ENCODE measurements at regions not wholly inside any gene's neighbourhood (a gene's known extent, or its start where the extent isn't known, plus 50 kb on each side); places are given as distances from the start of the nearest gene placed in this dataset.
"Not testable (repeated sequence)": the region's sequence is repeated elsewhere in the genome, so short reads cannot be mapped to it uniquely, and the experiment has no call there.

DNA sequence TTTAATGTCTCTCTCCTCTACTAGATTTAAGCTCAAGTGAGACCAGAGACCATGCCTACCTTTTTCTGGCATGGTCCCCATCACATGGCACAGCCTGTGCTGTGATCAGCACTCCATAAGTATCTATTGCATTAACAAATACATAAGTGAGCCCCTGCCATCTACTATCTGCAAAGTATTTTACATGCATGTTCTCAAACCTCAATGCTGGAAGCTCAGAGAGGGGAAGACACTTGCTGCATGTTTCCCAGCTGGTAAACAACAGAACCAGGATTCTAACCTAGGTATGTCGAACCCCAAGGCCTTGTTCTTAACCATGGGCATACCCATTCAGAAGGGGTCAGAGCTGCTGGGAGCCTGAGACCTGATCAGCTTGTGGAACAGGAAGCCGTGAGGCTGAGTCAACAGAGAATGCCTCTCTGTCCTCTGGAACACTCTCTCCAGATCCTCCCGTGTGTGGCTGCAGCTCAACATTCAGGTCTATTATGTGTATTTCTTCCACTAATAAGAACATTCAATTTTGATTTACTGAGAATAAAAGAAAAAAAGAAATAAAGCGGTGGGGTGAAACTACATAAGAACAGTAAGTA, 232.5 kb upstream of the MSX2 start:
- H4K20me1 ChIP-seq: no peaks in the 10 kb centered on the region
- no peak for TF ChIP-seq Cebpa-rat (IDR thresholded peaks at IDR 0.05)

GRCh38 chr5:174493530-174493929, 230.9 kb upstream of the MSX2 start:
- Histone ChIP-seq H3K9ac (no peak overlapping the region), H3K4me2 (no peak overlapping the region), H3K36me3 (no peaks in the 10 kb centered on the region; a peak in 1 of 22 replicates), H3K9me3 (replicated peaks in 1 of 11) (peaks cover 11 to 17% (median 14%) of the 10 kb centered on the region in 11 experiments), H3K4me1 (no peaks in the 10 kb centered on the region), H4K20me1 (no peaks in the 10 kb centered on the region), H3K27me3 (no peaks in the 10 kb centered on the region), H3K4me3 (no peak overlapping the region), H3K27ac (no peak overlapping the region)
- no peak for TF ChIP-seq Cebpa-rat (IDR thresholded peaks at IDR 0.05)

More for the DNA sequence above, 232.5 kb upstream of the MSX2 start:
- no peaks in the 10 kb centered on the region for H3K27me3 ChIP-seq
- H3K4me1 ChIP-seq: no peaks in the 10 kb centered on the region
- H3K4me3 ChIP-seq: no peak overlapping the region
- no peak overlapping the region for H3K9ac ChIP-seq
- H3K36me3 ChIP-seq: no peaks in the 10 kb centered on the region
- H3K9me3 ChIP-seq (replicated peaks in 1 of 11): no peaks in the 10 kb centered on the region
- no peak overlapping the region for H3K4me2 ChIP-seq
- H3K27ac ChIP-seq: no peak overlapping the region

- H3K4me3 ChIP-seq: not testable (repeated sequence)
Observed at GRCh38 chr5:174497939-174498338, 226.4 kb upstream of the MSX2 start.

GRCh38 chr5:174498575-174498974, 225.8 kb upstream of the MSX2 start:
- H3K27me3 ChIP-seq, H3K4me2 ChIP-seq, H3K4me1 ChIP-seq, H3K4me3 ChIP-seq, H4K20me1 ChIP-seq, H3K9ac ChIP-seq, H3K27ac ChIP-seq, H3K36me3 ChIP-seq: not testable (repeated sequence)
- peaks cover 20 to 38% (median 26%) of the 10 kb centered on the region in 11 experiments for H3K9me3 ChIP-seq (replicated peaks in 1 of 11)

More at GRCh38 chr5:174497939-174498338, 226.4 kb upstream of the MSX2 start:
- not testable (repeated sequence) for H3K4me2 ChIP-seq, H3K4me1 ChIP-seq, H4K20me1 ChIP-seq, H3K27ac ChIP-seq, H3K36me3 ChIP-seq, H3K27me3 ChIP-seq, H3K9ac ChIP-seq
- peaks cover 20 to 38% (median 26%) of the 10 kb centered on the region in 11 experiments for H3K9me3 ChIP-seq (replicated peaks in 1 of 11)

DNA sequence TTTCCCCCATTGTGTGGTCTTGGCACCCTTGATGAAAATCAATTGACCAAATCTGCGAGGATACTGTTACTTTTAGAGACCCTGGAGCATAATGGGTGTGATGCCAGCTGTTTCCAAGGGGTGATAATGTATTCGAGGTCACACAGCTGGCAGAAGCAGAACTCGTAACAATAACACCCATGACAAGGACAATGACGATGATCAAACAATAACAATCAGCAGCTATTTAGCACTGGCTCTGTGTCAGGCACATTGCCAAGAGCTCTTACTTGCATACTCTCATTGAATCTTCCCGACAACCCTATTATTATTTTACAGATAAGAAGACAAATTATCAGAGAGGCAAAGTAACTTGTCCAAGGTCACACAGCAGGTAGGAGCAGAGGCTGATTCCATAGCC, 223.7 kb upstream of the MSX2 start:
- Histone ChIP-seq H3K4me2 (no peak overlapping the region), H3K9me3 (replicated peaks in 1 of 11) (peaks cover 20 to 38% (median 26%) of the 10 kb centered on the region in 11 experiments), H3K4me1 (peaks cover 0 to 10% (median 0%) of the 10 kb centered on the region in 10 experiments; a peak in 1 of 20 replicates), H3K36me3 (no peaks in the 10 kb centered on the region; a peak in 1 of 22 replicates), H3K4me3 (no peak overlapping the region), H3K27ac (no peak overlapping the region), H3K27me3 (no peaks in the 10 kb centered on the region), H3K9ac (no peak overlapping the region), H4K20me1 (no peaks in the 10 kb centered on the region)
- no peak for TF ChIP-seq Cebpa-rat (IDR thresholded peaks at IDR 0.05)

DNA sequence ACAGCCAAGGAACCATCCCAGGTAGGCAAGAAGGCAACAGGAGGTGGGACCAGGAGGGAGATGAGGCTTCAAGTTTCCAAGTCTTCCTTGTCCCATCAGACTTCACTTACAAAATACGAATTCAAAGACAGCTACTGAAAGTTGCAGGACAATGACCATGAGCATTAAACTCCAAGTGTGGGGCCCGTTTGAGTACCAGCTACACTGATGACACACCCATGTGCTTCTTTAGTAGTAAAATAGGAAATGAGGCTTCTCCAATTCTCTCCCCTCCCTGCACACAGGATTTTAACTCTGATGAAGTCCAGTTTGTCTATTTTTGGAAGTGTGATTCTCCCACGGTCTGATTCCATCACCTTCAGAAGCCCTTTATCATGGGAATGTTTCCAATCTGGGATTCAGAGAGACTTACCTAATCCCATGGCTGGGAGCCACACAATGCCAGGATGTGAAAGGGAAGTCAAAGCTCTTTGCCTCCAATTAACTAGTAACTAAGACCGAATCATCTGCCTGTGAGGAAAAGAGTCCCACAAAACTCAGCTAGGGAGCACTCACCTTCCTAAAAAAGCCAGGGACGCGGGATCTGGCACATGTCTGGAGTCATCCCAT, 222.8 kb upstream of the MSX2 start:
- H3K27ac ChIP-seq: no peak overlapping the region
- TF ChIP-seq Cebpa-rat (IDR thresholded peaks at IDR 0.05): no peak
- H3K4me1 ChIP-seq: peaks cover 0 to 10% (median 0%) of the 10 kb centered on the region in 10 experiments; a peak in 1 of 20 replicates
- H3K36me3 ChIP-seq: no peaks in the 10 kb centered on the region; a peak in 1 of 22 replicates
- H3K9ac ChIP-seq: no peak overlapping the region
- no peaks in the 10 kb centered on the region for H3K27me3 ChIP-seq
- no peak overlapping the region for H3K4me3 ChIP-seq
- peaks cover 20 to 38% (median 26%) of the 10 kb centered on the region in 11 experiments for H3K9me3 ChIP-seq (replicated peaks in 1 of 11)
- no peak overlapping the region for H3K4me2 ChIP-seq
- no peaks in the 10 kb centered on the region for H4K20me1 ChIP-seq

DNA sequence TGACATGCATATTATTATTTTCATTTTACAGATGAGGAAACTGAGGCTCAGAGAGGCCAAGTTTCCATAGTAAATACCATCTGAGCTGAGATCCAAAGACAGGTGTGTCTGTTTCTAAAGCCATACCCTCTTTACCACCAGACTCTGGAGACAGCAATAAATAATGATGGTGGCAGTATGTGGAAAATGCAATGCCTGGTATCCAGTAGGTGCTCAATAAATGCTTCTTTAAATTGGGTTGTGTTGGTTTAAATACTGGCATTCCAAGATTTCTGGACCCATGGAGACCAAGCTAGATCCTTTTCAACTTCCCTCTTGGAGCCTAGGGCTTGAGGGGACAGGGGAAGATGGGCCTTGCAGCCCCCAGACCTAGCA, 221.3 kb upstream of the MSX2 start:
- Histone ChIP-seq H3K27me3 (no peaks in the 10 kb centered on the region), H3K4me1 (peaks cover 0 to 10% (median 0%) of the 10 kb centered on the region in 10 experiments; a peak in 1 of 20 replicates), H4K20me1 (no peaks in the 10 kb centered on the region), H3K9ac (no peak overlapping the region), H3K27ac (no peak overlapping the region), H3K4me2 (no peak overlapping the region), H3K36me3 (no peaks in the 10 kb centered on the region; a peak in 1 of 22 replicates), H3K9me3 (replicated peaks in 1 of 11) (peaks cover 12 to 28% (median 18%) of the 10 kb centered on the region in 11 experiments), H3K4me3 (no peak overlapping the region)
- no peak for TF ChIP-seq Cebpa-rat (IDR thresholded peaks at IDR 0.05)

GRCh38 chr5:174503461-174504265, 220.7 kb upstream of the MSX2 start:
- H4K20me1 ChIP-seq: no peaks in the 10 kb centered on the region
- H3K4me2 ChIP-seq: no peak overlapping the region
- H3K27ac ChIP-seq: no peak overlapping the region
- H3K4me1 ChIP-seq: peaks cover 0 to 10% (median 0%) of the 10 kb centered on the region in 10 experiments; a peak in 1 of 20 replicates
- TF ChIP-seq Cebpa-rat (IDR thresholded peaks at IDR 0.05): no peak
- peaks cover 7 to 22% (median 12%) of the 10 kb centered on the region in 11 experiments for H3K9me3 ChIP-seq (replicated peaks in 1 of 11)
- H3K4me3 ChIP-seq: no peak overlapping the region
- no peaks in the 10 kb centered on the region; a peak in 1 of 22 replicates for H3K36me3 ChIP-seq
- H3K9ac ChIP-seq: no peak overlapping the region
- H3K27me3 ChIP-seq: no peaks in the 10 kb centered on the region

DNA sequence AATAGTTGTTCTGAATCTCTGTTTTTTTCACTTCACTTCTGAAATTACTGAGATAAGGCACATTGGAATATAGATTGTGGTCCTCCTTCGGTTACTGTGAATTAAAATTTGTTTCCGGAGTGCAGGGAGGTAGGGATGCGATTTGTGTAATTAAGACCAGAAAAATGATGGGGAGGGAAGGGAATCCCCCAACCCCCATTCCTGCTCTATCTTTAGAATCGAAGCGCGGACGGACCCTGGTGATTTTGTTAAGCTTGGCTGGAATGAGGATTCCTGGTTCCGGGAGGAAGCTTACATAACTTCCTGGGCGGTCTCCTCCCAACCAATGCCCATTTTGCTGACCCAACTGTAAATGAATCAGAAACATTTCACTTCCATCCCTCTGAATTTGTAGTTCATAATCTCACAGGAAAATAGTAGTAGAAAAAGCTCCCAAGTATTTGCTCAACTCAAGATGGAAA, 220.1 kb upstream of the MSX2 start:
- H3K9ac ChIP-seq: no peak overlapping the region
- peaks cover under 1 to 16% (median 5%) of the 10 kb centered on the region in 11 experiments; a peak in 20 of 22 replicates for H3K9me3 ChIP-seq (replicated peaks in 1 of 11)
- peaks cover 0 to 10% (median 0%) of the 10 kb centered on the region in 10 experiments; a peak in 1 of 20 replicates for H3K4me1 ChIP-seq
- TF ChIP-seq Cebpa-rat (IDR thresholded peaks at IDR 0.05): no peak
- no peaks in the 10 kb centered on the region for H3K36me3 ChIP-seq
- H3K27ac ChIP-seq: no peak overlapping the region
- no peaks in the 10 kb centered on the region for H4K20me1 ChIP-seq
- H3K27me3 ChIP-seq: no peaks in the 10 kb centered on the region
- H3K4me2 ChIP-seq: no peak overlapping the region
- H3K4me3 ChIP-seq: no peak overlapping the region
